ENCODE measurements at regions not wholly inside any gene's neighbourhood (a gene's known extent, or its start where the extent isn't known, plus 50 kb on each side); places are given as distances from the start of the nearest gene placed in this dataset.

GRCh38 chr3:35262406-35262805, 376.9 kb upstream of the ARPP21 start:
- TF ChIP-seq, protein P1, sequence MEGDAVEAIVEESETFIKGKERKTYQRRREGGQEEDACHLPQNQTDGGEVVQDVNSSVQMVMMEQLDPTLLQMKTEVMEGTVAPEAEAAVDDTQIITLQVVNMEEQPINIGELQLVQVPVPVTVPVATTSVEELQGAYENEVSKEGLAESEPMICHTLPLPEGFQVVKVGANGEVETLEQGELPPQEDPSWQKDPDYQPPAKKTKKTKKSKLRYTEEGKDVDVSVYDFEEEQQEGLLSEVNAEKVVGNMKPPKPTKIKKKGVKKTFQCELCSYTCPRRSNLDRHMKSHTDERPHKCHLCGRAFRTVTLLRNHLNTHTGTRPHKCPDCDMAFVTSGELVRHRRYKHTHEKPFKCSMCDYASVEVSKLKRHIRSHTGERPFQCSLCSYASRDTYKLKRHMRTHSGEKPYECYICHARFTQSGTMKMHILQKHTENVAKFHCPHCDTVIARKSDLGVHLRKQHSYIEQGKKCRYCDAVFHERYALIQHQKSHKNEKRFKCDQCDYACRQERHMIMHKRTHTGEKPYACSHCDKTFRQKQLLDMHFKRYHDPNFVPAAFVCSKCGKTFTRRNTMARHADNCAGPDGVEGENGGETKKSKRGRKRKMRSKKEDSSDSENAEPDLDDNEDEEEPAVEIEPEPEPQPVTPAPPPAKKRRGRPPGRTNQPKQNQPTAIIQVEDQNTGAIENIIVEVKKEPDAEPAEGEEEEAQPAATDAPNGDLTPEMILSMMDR (optimal IDR thresholded peaks at IDR 0.05 in 1 of 3, IDR thresholded peaks at IDR 0.05 in 1 of 3, conservative IDR thresholded peaks at IDR 0.05 in 1 of 3; ENCODE audit: extremely low read depth in 1 of 3, insufficient read depth in 2 of 3, low read length in 3 of 3): no peak
- TF ChIP-seq EZH2 (IDR thresholded peaks at IDR 0.05; ENCODE audit: low read length): no peak

All from keratinocyte (primary cell).